H9 (cell line): ENCODE measurements at regions not wholly inside any gene's neighbourhood (a gene's known extent, or its start where the extent isn't known, plus 50 kb on each side); places are given as distances from the start of the nearest gene placed in this dataset.

ENCODE experiments used
- DNase-seq: peaks from one replicate; pipeline ENCODE4 v3.0.0-alpha.2; 2017
- H2AFZ ChIP-seq: one replicate; pipeline ENCODE4 v1.6.1; 2013; ENCODE audit warnings: mild to moderate bottlenecking, low read length, control low read depth, moderate library complexity
- H2AK5ac ChIP-seq: 2 replicates; pipeline ENCODE4 v1.6.1; 2013; ENCODE audit warnings: low read length, control low read depth, mixed read lengths; ENCODE audit not compliant: insufficient read length
- H2BK120ac ChIP-seq: one replicate; pipeline ENCODE4 v1.6.1; 2013; ENCODE audit warnings: low read depth, mild to moderate bottlenecking, low read length, control low read depth, inconsistent platforms; ENCODE audit not compliant: poor library complexity, severe bottlenecking
- H2BK12ac ChIP-seq: 2 replicates; pipeline ENCODE4 v1.6.1; 2013; ENCODE audit warnings: low read length, control low read depth, mixed read lengths, low read depth; ENCODE audit not compliant: insufficient read length
- H2BK15ac ChIP-seq: 2 replicates; pipeline ENCODE4 v1.6.1; 2013; ENCODE audit warnings: low read depth, low read length, control low read depth
- H2BK20ac ChIP-seq: one replicate; pipeline ENCODE4 v1.6.1; 2013; ENCODE audit warnings: low read depth, mild to moderate bottlenecking, low read length, control low read depth, inconsistent platforms; ENCODE audit not compliant: poor library complexity, severe bottlenecking
- H2BK5ac ChIP-seq: 2 replicates; pipeline ENCODE4 v1.6.1; 2013; ENCODE audit warnings: low read length, control low read depth, mixed read lengths; ENCODE audit not compliant: insufficient read length
- H3K14ac ChIP-seq: 2 replicates; pipeline ENCODE4 v1.6.1; 2013; ENCODE audit warnings: low read length, control low read depth; ENCODE audit not compliant: insufficient read depth
- H3K18ac ChIP-seq: 2 replicates; pipeline ENCODE4 v1.6.1; 2013; ENCODE audit warnings: low read depth, mild to moderate bottlenecking, mixed read lengths, low read length, control low read depth; ENCODE audit not compliant: insufficient read length
- H3K23ac ChIP-seq: 2 replicates; pipeline ENCODE4 v1.6.1; 2013; ENCODE audit warnings: low read length, control low read depth, mixed read lengths, low read depth; ENCODE audit not compliant: insufficient read length
- H3K23me2 ChIP-seq: 2 replicates; pipeline ENCODE4 v1.6.1; 2013; ENCODE audit warnings: low read depth, mild to moderate bottlenecking, mixed read lengths, low read length, control low read depth; ENCODE audit not compliant: insufficient read length, poor library complexity, severe bottlenecking
- H3K27ac ChIP-seq: 2 replicates; pipeline ENCODE4 v1.5.1; 2013; ENCODE audit warnings: low read length, control low read depth, mixed read lengths, low read depth; ENCODE audit not compliant: insufficient read length
- H3K27me3 ChIP-seq: 2 replicates; pipeline ENCODE4 v1.6.1; 2013; ENCODE audit warnings: low read length, control low read depth, inconsistent platforms; ENCODE audit not compliant: insufficient read depth
- H3K4ac ChIP-seq: 2 replicates; pipeline ENCODE4 v1.6.1; 2013; ENCODE audit warnings: low read depth, mild to moderate bottlenecking, control low read depth, inconsistent platforms, low read length, moderate library complexity
- H3K4me1 ChIP-seq: 2 replicates; pipeline ENCODE4 v1.6.1; 2013; ENCODE audit warnings: low read length, control low read depth, inconsistent platforms; ENCODE audit not compliant: insufficient read depth
- H3K4me2 ChIP-seq: 2 replicates; pipeline ENCODE4 v1.6.1; 2013; ENCODE audit warnings: low read length, control low read depth, mixed read lengths; ENCODE audit not compliant: insufficient read length, insufficient read depth
- H3K56ac ChIP-seq: 2 replicates; pipeline ENCODE4 v1.6.1; 2013; ENCODE audit warnings: low read depth, mild to moderate bottlenecking, mixed read lengths, low read length, control low read depth; ENCODE audit not compliant: insufficient read length
- H3K79me1 ChIP-seq: 2 replicates; pipeline ENCODE4 v1.6.1; 2013; ENCODE audit warnings: low read depth, mild to moderate bottlenecking, moderate library complexity, low read length, control low read depth, inconsistent platforms; ENCODE audit not compliant: insufficient read depth, poor library complexity, severe bottlenecking
- H3K79me2 ChIP-seq: 2 replicates; pipeline ENCODE4 v1.6.1; 2013; ENCODE audit warnings: low read length, control low read depth, inconsistent platforms; ENCODE audit not compliant: insufficient read depth
- H3K9ac ChIP-seq: 2 replicates; pipeline ENCODE4 v1.6.1; 2013; ENCODE audit warnings: low read length, control low read depth, mixed read lengths; ENCODE audit not compliant: insufficient read length; ENCODE audit errors: extremely low read depth
- H3K9me3 ChIP-seq: one replicate; pipeline ENCODE4 v1.6.1; 2013; ENCODE audit warnings: low read depth, low read length, inconsistent platforms; ENCODE audit not compliant: control insufficient read depth
- H3T11ph ChIP-seq: one replicate; pipeline ENCODE4 v1.6.1; 2013; ENCODE audit warnings: mild to moderate bottlenecking, low read length, control low read depth, inconsistent platforms
- H4K20me1 ChIP-seq: one replicate; pipeline ENCODE4 v1.6.1; 2013; ENCODE audit not compliant: control insufficient read depth, insufficient read length, insufficient read depth
- H4K5ac ChIP-seq: 2 replicates; pipeline ENCODE4 v1.6.1; 2013; ENCODE audit warnings: low read depth, mild to moderate bottlenecking, mixed read lengths, low read length, control low read depth; ENCODE audit not compliant: insufficient read length
- H4K8ac ChIP-seq: replicated peaks from 2 replicates; pipeline ENCODE4 v1.6.1; 2013; ENCODE audit warnings: low read length, control low read depth, mixed read lengths, low read depth; ENCODE audit not compliant: insufficient read length
- H4K91ac ChIP-seq: 2 replicates; pipeline ENCODE4 v1.6.1; 2013; ENCODE audit warnings: low read depth, mild to moderate bottlenecking, moderate library complexity, mixed read lengths, low read length, control low read depth; ENCODE audit not compliant: insufficient read length
- H3K27ac Mint-ChIP-seq, 3 experiments: 2 replicates in 2 of 3; 3 replicates in 1 of 3; pipeline ENCODE4 v1.8.0; 2020 to 2021; ENCODE audit warnings: mixed read lengths in 3 of 3, mild to moderate bottlenecking in 1 of 3, moderate library complexity in 1 of 3
- H3K27me3 Mint-ChIP-seq: 2 replicates; pipeline ENCODE4 v1.8.0; 2021; ENCODE audit warnings: low read depth, mild to moderate bottlenecking, moderate library complexity, mixed read lengths
- H3K36me3 Mint-ChIP-seq, 3 experiments: 2 replicates in 2 of 3; 3 replicates in 1 of 3; pipeline ENCODE4 v1.8.0; 2020 to 2021; ENCODE audit warnings: low read depth in 3 of 3, mixed read lengths in 3 of 3; ENCODE audit not compliant: insufficient read depth in 1 of 3
- H3K4me1 Mint-ChIP-seq, 2 experiments: 2 replicates each; pipeline ENCODE4 v1.8.0; 2020; ENCODE audit warnings: mixed read lengths in 2 of 2
- H3K4me3 Mint-ChIP-seq, 2 experiments: 2 replicates in 1 of 2; 3 replicates in 1 of 2; pipeline ENCODE4 v1.8.0; 2020 to 2021; ENCODE audit warnings: mild to moderate bottlenecking in 2 of 2, mixed read lengths in 2 of 2, moderate library complexity in 1 of 2
- H3K9me3 Mint-ChIP-seq, 2 experiments: 2 replicates in 1 of 2; 3 replicates in 1 of 2; pipeline ENCODE4 v1.8.0; 2020; ENCODE audit warnings: mild to moderate bottlenecking in 2 of 2, mixed read lengths in 2 of 2, moderate library complexity in 1 of 2
- whole genome bisulfite sequencing: extraction: QIAGEN DNeasy Blood & Tissue Kit; methylation state at CpG from one replicate; pipeline ENCODE4 v1.1.7; 2013; ENCODE audit warnings: missing lambda C conversion rate, low lambda C conversion rate, mixed read lengths; ENCODE audit not compliant: insufficient read length; ENCODE audit errors: extremely low coverage; 5-methylcytosine and 5-hydroxymethylcytosine counted together
- TF ChIP-seq, protein P1 (sequence below): fragments of 200-600 bp; sonication (generic); conservative IDR thresholded peaks from 3 replicates; pipeline ENCODE4 v1.8.0; 2021; ENCODE audit warnings: antibody characterized with exemption, mild to moderate bottlenecking

- TF ChIP-seq, protein P1, sequence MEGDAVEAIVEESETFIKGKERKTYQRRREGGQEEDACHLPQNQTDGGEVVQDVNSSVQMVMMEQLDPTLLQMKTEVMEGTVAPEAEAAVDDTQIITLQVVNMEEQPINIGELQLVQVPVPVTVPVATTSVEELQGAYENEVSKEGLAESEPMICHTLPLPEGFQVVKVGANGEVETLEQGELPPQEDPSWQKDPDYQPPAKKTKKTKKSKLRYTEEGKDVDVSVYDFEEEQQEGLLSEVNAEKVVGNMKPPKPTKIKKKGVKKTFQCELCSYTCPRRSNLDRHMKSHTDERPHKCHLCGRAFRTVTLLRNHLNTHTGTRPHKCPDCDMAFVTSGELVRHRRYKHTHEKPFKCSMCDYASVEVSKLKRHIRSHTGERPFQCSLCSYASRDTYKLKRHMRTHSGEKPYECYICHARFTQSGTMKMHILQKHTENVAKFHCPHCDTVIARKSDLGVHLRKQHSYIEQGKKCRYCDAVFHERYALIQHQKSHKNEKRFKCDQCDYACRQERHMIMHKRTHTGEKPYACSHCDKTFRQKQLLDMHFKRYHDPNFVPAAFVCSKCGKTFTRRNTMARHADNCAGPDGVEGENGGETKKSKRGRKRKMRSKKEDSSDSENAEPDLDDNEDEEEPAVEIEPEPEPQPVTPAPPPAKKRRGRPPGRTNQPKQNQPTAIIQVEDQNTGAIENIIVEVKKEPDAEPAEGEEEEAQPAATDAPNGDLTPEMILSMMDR: no peak
- no peak overlapping the region for H3K4me2 ChIP-seq
- no peak overlapping the region for H3K56ac ChIP-seq
- no peaks in the 10 kb centered on the region for H4K20me1 ChIP-seq
- no peaks in the 10 kb centered on the region; the same call in 1 of the 2 replicates for H3K27me3 Mint-ChIP-seq
- no peak overlapping the region for H4K91ac ChIP-seq
- no peaks in the 10 kb centered on the region for H3K79me2 ChIP-seq
- WGBS: no CpG with 5 or more reads among the region's 4 CpGs
- no peaks in the 10 kb centered on the region for H3K27me3 ChIP-seq
- no peak overlapping the region for H3K14ac ChIP-seq
- DNase-seq: no peak
- H3K4me3 Mint-ChIP-seq: no peak overlapping the region
- no peak overlapping the region for H3K18ac ChIP-seq
- H4K8ac ChIP-seq: no peak overlapping the region
- no peaks in the 10 kb centered on the region for H3K23me2 ChIP-seq
- peaks cover 7% of the 10 kb centered on the region for H3K4me1 ChIP-seq
- no peak overlapping the region for H4K5ac ChIP-seq
- H3K9me3 ChIP-seq: no peaks in the 10 kb centered on the region
- no peak overlapping the region for H2BK120ac ChIP-seq
- peaks cover 32 to 41% of the 10 kb centered on the region in 2 experiments for H3K4me1 Mint-ChIP-seq
- no peak overlapping the region for H3K9ac ChIP-seq
- H2BK12ac ChIP-seq: no peak overlapping the region
- H2BK20ac ChIP-seq: no peak overlapping the region
- H3K9me3 Mint-ChIP-seq: no peaks in the 10 kb centered on the region
- no peak overlapping the region for H2BK5ac ChIP-seq
- H2BK15ac ChIP-seq: no peak overlapping the region
- no peak overlapping the region for H3K27ac ChIP-seq
- H3K27ac Mint-ChIP-seq: no peak overlapping the region
- H3T11ph ChIP-seq: no peak overlapping the region
- H3K4ac ChIP-seq: no peak overlapping the region
- H3K79me1 ChIP-seq: no peaks in the 10 kb centered on the region
- H3K23ac ChIP-seq: no peak overlapping the region
- H2AFZ ChIP-seq: no peak overlapping the region
- H2AK5ac ChIP-seq: no peak overlapping the region
- H3K36me3 Mint-ChIP-seq: no peaks in the 10 kb centered on the region
Observed at GRCh38 chr2:175855236-175855635, 146.8 kb downstream of the LNPK start.
